ENCODE measurements at regions not wholly inside any gene's neighbourhood (a gene's known extent, or its start where the extent isn't known, plus 50 kb on each side); places are given as distances from the start of the nearest gene placed in this dataset.

GRCh38 chr4:85302193-85302736 is 172.7 kb upstream of the ARHGAP24 start:
- TF ChIP-seq, protein P1, sequence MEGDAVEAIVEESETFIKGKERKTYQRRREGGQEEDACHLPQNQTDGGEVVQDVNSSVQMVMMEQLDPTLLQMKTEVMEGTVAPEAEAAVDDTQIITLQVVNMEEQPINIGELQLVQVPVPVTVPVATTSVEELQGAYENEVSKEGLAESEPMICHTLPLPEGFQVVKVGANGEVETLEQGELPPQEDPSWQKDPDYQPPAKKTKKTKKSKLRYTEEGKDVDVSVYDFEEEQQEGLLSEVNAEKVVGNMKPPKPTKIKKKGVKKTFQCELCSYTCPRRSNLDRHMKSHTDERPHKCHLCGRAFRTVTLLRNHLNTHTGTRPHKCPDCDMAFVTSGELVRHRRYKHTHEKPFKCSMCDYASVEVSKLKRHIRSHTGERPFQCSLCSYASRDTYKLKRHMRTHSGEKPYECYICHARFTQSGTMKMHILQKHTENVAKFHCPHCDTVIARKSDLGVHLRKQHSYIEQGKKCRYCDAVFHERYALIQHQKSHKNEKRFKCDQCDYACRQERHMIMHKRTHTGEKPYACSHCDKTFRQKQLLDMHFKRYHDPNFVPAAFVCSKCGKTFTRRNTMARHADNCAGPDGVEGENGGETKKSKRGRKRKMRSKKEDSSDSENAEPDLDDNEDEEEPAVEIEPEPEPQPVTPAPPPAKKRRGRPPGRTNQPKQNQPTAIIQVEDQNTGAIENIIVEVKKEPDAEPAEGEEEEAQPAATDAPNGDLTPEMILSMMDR (IDR thresholded peaks at IDR 0.05) = no peak
- TF ChIP-seq POLR2A (IDR thresholded peaks at IDR 0.05) (no peak), EP300 (IDR thresholded peaks at IDR 0.05) (no peak)
